Mesendoderm (in vitro differentiated cells): ENCODE measurements at regions not wholly inside any gene's neighbourhood (a gene's known extent, or its start where the extent isn't known, plus 50 kb on each side); places are given as distances from the start of the nearest gene placed in this dataset.

Experiments
- DNase-seq: peaks from one replicate; pipeline ENCODE4 v3.0.0; 2013
- H2AK5ac ChIP-seq: 2 replicates; pipeline ENCODE4 v1.6.1; 2013; ENCODE audit warnings: low read length, inconsistent platforms
- H2BK120ac ChIP-seq: 2 replicates; pipeline ENCODE4 v1.6.1; 2013; ENCODE audit warnings: low read depth, mild to moderate bottlenecking, low read length, moderate library complexity, mixed read lengths
- H2BK15ac ChIP-seq: replicated peaks from 2 replicates; pipeline ENCODE4 v1.6.1; 2013; ENCODE audit warnings: low read depth, mild to moderate bottlenecking, moderate library complexity
- H2BK5ac ChIP-seq: 2 replicates; pipeline ENCODE4 v1.6.1; 2013; ENCODE audit warnings: low read length, inconsistent platforms
- H3K18ac ChIP-seq: 2 replicates; pipeline ENCODE4 v1.6.1; 2013; ENCODE audit warnings: mild to moderate bottlenecking, low read length, mixed read lengths
- H3K23ac ChIP-seq: one replicate; pipeline ENCODE4 v1.6.1; 2013; ENCODE audit warnings: low read length
- H3K27ac ChIP-seq: 2 replicates; pipeline ENCODE4 v1.5.1; 2013; ENCODE audit warnings: low read depth, mild to moderate bottlenecking, inconsistent platforms, low read length, moderate library complexity
- H3K27me3 ChIP-seq: 2 replicates; pipeline ENCODE4 v1.6.1; 2013; ENCODE audit warnings: low read length, control low read depth, mild to moderate bottlenecking, inconsistent platforms; ENCODE audit not compliant: insufficient read depth, poor library complexity
- H3K36me3 ChIP-seq: 2 replicates; pipeline ENCODE4 v1.6.1; 2013; ENCODE audit warnings: low read length, inconsistent platforms; ENCODE audit not compliant: control insufficient read depth, insufficient read depth
- H3K4ac ChIP-seq: one replicate; pipeline ENCODE4 v1.6.1; 2013; ENCODE audit warnings: low read depth, mild to moderate bottlenecking, low read length, moderate library complexity
- H3K4me1 ChIP-seq: 2 replicates; pipeline ENCODE4 v1.6.1; 2013; ENCODE audit warnings: low read depth, low read length, inconsistent platforms; ENCODE audit not compliant: control insufficient read depth
- H3K4me2 ChIP-seq: 2 replicates; pipeline ENCODE4 v1.6.1; 2013; ENCODE audit warnings: low read length
- H3K4me3 ChIP-seq: 2 replicates; pipeline ENCODE4 v1.5.1; 2013; ENCODE audit warnings: mild to moderate bottlenecking, low read length
- H3K56ac ChIP-seq: one replicate; pipeline ENCODE4 v1.6.1; 2013; ENCODE audit warnings: low read length
- H3K79me1 ChIP-seq: 2 replicates; pipeline ENCODE4 v1.6.1; 2013; ENCODE audit warnings: low read length, inconsistent platforms
- H3K79me2 ChIP-seq: 2 replicates; pipeline ENCODE4 v1.6.1; 2013; ENCODE audit warnings: mild to moderate bottlenecking, low read length; ENCODE audit not compliant: control insufficient read depth, insufficient read depth
- H3K9ac ChIP-seq: 2 replicates; pipeline ENCODE4 v1.6.1; 2013; ENCODE audit warnings: low read length, inconsistent platforms
- H4K5ac ChIP-seq: one replicate; pipeline ENCODE4 v1.6.1; 2013; ENCODE audit warnings: low read length
- H4K8ac ChIP-seq: one replicate; pipeline ENCODE4 v1.6.1; 2013; ENCODE audit warnings: low read depth, mild to moderate bottlenecking, control low read depth, low read length, moderate library complexity
- WGBS: extraction: QIAGEN DNeasy Blood & Tissue Kit; methylation state at CpG from one replicate; pipeline ENCODE4 v1.1.7; 2013; ENCODE audit warnings: low lambda C conversion rate, missing lambda C conversion rate; ENCODE audit not compliant: insufficient coverage; ENCODE audit errors: extremely low coverage; 5-methylcytosine and 5-hydroxymethylcytosine counted together

DNA sequence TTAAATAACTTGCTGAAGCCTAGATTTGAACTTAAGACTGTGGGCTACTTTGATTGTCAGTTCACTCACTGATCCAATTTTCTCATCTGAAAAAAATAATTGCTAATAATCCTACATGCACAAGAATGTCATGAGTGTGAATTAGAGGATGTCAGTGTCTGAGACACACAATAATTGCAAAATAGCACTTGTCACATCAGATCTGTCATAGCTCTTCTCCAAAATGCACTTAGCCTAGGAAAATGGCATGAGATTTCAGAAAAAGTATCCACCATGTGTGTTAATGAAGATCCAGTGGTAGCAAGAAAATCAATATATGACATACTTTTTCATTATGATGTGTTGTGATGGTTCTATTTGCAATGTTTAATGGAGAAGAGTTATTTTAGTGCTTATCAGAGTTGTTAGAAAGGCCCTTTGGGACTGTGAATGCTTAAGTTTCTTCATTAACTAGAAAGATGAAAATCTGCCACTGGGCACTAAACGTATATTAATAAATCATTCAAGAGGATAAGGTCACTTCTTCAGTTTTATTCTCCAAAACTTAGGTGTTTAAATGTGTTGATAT, 786.2 kb downstream of the C6orf118 start:
- Histone ChIP-seq H3K18ac (no peak overlapping the region), H4K8ac (no peak overlapping the region), H3K4me2 (no peak overlapping the region), H2BK120ac (no peak overlapping the region), H3K23ac (no peak overlapping the region), H3K27ac (no peak overlapping the region), H3K79me2 (no peaks in the 10 kb centered on the region), H3K4me3 (no peak overlapping the region), H3K56ac (no peak overlapping the region), H2AK5ac (no peak overlapping the region), H3K4ac (no peak overlapping the region), H3K36me3 (no peaks in the 10 kb centered on the region), H2BK15ac (no peak overlapping the region), H3K4me1 (no peaks in the 10 kb centered on the region), H2BK5ac (no peak overlapping the region), H3K27me3 (no peaks in the 10 kb centered on the region), H3K79me1 (no peaks in the 10 kb centered on the region), H4K5ac (no peak overlapping the region), H3K9ac (no peak overlapping the region)
- WGBS = no CpG with 5 or more reads among the region's 1 CpG
- DNase-seq = no peak

DNA sequence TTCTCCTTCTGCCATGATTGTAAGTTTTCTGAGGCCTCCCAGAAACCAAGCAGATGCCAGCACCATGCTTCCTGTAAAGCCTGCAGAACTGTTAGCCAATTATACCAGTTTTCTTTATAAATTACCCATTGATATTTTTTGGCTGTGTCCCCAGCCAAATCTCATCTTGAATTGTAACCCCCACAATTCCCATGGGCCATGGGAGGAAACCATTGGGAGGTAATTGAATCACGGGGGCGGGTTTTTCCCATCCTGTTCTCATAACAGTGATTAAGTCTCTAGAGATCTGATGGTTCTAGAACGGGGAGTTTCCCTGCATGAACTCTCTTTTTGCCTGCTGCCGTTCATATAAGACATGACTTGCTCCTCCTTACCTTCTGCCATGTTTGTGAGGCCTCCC, 788.5 kb downstream of the C6orf118 start:
- Histone ChIP-seq H4K8ac (no peak overlapping the region), H2BK120ac (no peak overlapping the region), H3K27ac (no peak overlapping the region), H3K27me3 (no peaks in the 10 kb centered on the region), H3K23ac (no peak overlapping the region), H3K79me1 (no peaks in the 10 kb centered on the region), H3K18ac (no peak overlapping the region), H3K36me3 (no peaks in the 10 kb centered on the region), H3K56ac (no peak overlapping the region), H3K9ac (no peak overlapping the region), H2AK5ac (no peak overlapping the region), H3K4me2 (no peak overlapping the region), H4K5ac (no peak overlapping the region), H3K4me1 (no peaks in the 10 kb centered on the region), H2BK15ac (no peak overlapping the region), H3K79me2 (no peaks in the 10 kb centered on the region), H3K4me3 (no peak overlapping the region), H2BK5ac (no peak overlapping the region), H3K4ac (no peak overlapping the region)
- WGBS = no CpG with 5 or more reads among the region's 4 CpGs
- DNase-seq = no peak

DNA sequence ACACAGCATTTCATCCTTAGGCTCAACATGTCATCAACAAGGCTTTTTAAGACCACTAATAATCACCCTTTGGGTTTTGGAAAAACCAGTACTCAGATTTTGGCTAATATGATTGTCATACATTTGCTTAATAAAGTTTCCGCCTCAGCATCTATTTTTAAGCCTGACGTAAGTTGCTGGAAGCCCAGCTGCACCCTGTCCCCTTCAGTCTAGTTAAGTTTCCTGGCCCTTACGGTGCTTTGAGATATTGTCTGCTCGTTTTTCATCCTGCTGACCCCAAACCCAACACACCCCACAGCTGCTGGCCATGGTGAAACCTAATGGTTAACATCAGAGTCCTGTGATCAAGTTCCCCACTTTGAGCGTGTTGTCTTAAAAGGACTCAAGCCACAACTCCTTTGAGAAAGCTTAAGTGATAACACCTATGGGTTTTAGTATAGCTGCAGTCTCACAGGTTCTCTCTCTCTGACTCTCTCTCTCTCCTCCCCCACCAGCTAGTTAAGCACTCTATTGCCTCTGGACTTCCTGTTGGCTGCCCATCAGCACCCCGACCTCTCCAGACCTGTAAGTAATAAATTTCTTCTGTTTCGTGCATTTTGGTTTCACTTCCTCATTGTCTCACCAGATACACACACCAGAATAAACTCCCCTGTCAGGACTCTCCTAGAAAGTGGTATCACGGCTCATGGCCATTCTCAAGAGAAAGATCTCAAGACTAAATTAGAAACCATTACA, 802.0 kb downstream of the C6orf118 start:
- Histone ChIP-seq H3K4me3 (no peak overlapping the region), H2BK5ac (no peak overlapping the region), H3K9ac (no peak overlapping the region), H3K23ac (no peak overlapping the region), H3K56ac (no peak overlapping the region), H4K5ac (no peak overlapping the region), H3K79me2 (no peaks in the 10 kb centered on the region), H3K4me2 (no peak overlapping the region), H3K27ac (no peak overlapping the region), H2AK5ac (no peak overlapping the region), H3K18ac (no peak overlapping the region), H2BK15ac (no peak overlapping the region), H4K8ac (no peak overlapping the region), H3K27me3 (no peaks in the 10 kb centered on the region), H3K4me1 (no peaks in the 10 kb centered on the region), H2BK120ac (no peak overlapping the region), H3K36me3 (no peaks in the 10 kb centered on the region), H3K79me1 (no peaks in the 10 kb centered on the region), H3K4ac (no peak overlapping the region)
- WGBS = no CpG with 5 or more reads among the region's 8 CpGs
- no peak for DNase-seq

DNA sequence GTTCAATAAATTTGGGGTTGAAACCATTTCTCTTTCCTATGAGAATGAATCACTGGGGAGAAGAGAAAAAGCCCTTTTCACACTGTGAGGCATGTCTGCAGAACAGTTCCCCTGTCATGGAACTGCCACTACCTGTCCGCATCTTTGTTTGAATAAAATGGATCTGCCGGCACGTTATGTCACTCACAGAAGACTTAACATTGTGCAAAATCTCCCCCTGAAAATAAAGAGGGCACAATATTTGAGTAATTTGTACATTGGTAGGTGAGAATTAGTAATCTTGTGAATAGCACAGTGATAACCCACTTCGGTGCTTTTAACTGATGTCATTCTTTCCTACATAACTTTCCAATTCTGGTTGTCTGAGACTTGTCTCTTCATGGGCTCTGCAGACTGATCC, 804.0 kb downstream of the C6orf118 start:
- H2BK15ac ChIP-seq = no peak overlapping the region
- no peak overlapping the region for H2BK5ac ChIP-seq
- no peak overlapping the region for H3K23ac ChIP-seq
- no peaks in the 10 kb centered on the region for H3K79me1 ChIP-seq
- no peak overlapping the region for H3K56ac ChIP-seq
- DNase-seq = no peak
- no peak overlapping the region for H4K8ac ChIP-seq
- no peak overlapping the region for H3K9ac ChIP-seq
- WGBS = no CpG with 5 or more reads among the region's 4 CpGs
- H3K4me3 ChIP-seq = no peak overlapping the region
- no peak overlapping the region for H2BK120ac ChIP-seq
- no peaks in the 10 kb centered on the region for H3K4me1 ChIP-seq
- no peak overlapping the region for H3K4me2 ChIP-seq
- no peak overlapping the region for H3K4ac ChIP-seq
- no peaks in the 10 kb centered on the region for H3K27me3 ChIP-seq
- no peak overlapping the region for H2AK5ac ChIP-seq
- H4K5ac ChIP-seq = no peak overlapping the region
- no peaks in the 10 kb centered on the region for H3K36me3 ChIP-seq
- H3K27ac ChIP-seq = no peak overlapping the region
- no peaks in the 10 kb centered on the region for H3K79me2 ChIP-seq
- H3K18ac ChIP-seq = no peak overlapping the region

DNA sequence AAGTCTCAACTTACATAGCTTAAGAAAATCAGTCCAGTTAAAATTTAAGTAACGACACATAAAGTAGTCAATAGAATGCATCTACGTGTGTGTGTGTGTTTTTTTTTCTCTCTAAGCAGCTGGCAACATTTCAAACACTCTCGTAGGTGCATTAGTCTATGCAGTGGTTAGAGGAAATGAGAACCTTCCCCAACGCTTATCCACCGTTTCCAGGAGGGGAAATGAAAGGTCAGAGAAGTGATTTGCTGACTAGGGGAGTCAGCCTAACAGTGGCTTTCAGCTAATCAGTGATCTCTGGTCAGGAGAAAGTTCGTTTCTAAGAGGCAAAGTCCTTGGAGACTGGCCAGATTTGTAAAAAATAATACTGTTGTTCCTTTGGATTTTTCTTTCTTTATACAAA, 806.6 kb downstream of the C6orf118 start:
- WGBS = no CpG with 5 or more reads among the region's 6 CpGs
- DNase-seq = no peak
- Histone ChIP-seq H3K56ac (no peak overlapping the region), H3K27ac (no peak overlapping the region), H2BK120ac (no peak overlapping the region), H3K36me3 (no peaks in the 10 kb centered on the region), H2BK5ac (no peak overlapping the region), H4K8ac (no peak overlapping the region), H3K23ac (no peak overlapping the region), H2BK15ac (no peak overlapping the region), H3K79me1 (no peaks in the 10 kb centered on the region), H3K18ac (no peak overlapping the region), H3K79me2 (no peaks in the 10 kb centered on the region), H3K4ac (no peak overlapping the region), H3K4me3 (no peak overlapping the region), H2AK5ac (no peak overlapping the region), H3K4me2 (no peak overlapping the region), H3K27me3 (no peaks in the 10 kb centered on the region), H4K5ac (no peak overlapping the region), H3K9ac (no peak overlapping the region), H3K4me1 (no peaks in the 10 kb centered on the region)
